GM18507 (cell line): ENCODE measurements at regions not wholly inside any gene's neighbourhood (a gene's known extent, or its start where the extent isn't known, plus 50 kb on each side); places are given as distances from the start of the nearest gene placed in this dataset.

Experiments
- DNase-seq: peaks from one replicate; pipeline ENCODE4 v3.0.0; 2011; ENCODE audit warnings: low read depth; ENCODE audit not compliant: insufficient read length; ENCODE audit errors: extremely low spot score
- FAIRE-seq: peaks from 2 replicates; lab custom pipeline; 2011; peaks lifted over from hg19 to GRCh38; lab: Jason Lieb, UNC

DNA sequence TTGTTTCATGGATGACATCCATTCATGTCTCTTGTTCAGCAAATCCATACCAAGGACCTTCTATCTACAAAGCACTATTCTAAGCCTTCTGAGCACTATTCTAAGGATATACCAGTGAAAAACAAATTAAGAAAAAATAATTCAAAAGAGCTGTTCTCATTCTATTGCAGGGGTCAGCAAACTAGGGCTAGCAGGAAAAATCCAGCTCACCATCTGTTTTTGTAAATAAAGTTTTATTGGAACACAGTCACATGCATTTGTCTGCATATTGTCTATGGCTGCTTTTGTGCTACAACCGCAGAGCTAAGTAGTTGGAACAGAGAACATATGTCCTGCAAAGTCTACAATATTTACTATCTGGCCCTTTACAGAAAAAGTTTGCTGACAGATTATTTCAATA lies 222.7 kb upstream of the DYNLRB2 start:
- FAIRE-seq: no peak

DNA sequence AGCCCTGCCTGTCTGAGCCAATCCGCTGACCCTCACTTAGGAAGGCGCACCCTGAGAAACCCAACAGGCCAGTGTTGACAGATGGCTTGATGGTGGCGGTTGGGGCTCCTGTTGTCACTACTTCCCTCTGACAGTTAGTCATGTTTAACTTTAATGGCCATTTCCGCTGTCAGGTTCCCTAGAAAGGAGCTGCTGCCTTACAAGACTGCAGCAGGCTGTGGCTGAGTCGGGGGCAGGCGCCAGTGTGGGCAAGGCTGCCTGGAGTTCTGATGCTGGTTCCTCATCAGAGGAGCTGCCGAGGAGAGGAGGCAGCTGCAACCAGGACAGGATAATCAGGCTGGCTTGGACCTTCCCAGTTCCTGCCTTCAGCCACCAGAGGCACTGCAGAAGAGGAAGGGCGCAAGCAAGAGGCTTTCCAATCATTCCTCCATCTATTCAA lies 223.2 kb upstream of the DYNLRB2 start:
- FAIRE-seq: no peak
- DNase-seq: no peak

More for the DNA sequence above, 222.7 kb upstream of the DYNLRB2 start:
- DNase-seq: no peak

DNA sequence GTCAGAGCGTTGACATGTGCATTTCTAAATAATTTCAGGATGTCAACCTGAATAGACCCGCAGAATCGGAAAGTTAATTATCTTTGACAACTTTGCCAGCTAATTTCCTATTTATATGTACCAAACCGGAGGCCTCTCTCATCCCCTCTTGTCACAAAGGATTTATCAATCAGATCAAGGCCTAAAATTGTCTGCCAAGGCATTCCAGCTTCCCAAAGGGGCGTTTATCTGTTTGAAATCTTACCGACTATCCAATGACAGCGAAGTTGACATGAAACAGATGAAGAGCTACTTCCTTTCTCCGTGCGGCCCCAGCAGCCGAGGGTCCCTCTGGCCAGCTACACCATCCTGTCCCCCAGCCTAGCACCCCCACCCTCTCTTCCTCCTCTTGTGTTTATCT lies 223.7 kb upstream of the DYNLRB2 start:
- DNase-seq (no peak), FAIRE-seq (no peak)

DNA sequence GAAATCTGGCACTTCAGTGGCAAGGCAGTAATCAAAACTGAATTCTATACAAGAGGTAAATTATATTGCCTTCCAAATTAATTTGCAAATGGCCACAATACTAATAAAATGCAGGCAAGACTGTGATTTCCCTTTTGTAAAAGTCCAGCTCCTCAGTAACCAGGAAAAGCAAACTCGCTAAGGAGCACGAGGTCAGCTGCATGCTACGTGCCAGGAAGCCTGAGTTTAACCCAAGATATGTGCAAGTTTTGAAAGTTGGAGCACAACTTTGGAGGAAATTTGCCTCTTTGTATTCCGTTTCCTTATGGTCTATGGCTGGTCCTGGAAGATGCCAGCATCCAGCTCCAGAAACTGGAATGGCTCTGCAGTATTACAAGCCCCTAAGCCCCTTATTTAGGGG lies 226.8 kb upstream of the DYNLRB2 start:
- FAIRE-seq (no peak), DNase-seq (no peak)

DNA sequence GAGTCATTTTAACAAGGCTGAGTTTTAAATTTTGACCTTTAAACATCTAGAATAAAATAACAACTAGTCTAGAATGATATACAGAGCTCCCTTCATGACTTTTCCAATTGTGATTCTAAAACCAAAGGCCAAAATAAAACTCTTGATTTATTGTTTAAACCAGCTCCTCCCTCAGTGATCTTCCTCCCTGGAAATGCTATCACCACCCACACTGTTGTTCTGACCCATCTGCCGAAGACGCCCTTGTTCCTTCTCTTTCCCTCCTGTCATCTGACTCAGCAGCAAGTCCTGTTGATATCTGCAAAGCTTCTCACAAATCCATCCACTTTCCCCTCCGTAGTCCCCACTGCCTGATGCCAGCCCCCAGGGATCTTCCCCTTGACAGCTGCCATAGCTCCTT lies 231.6 kb upstream of the DYNLRB2 start:
- no peak for FAIRE-seq
- DNase-seq: no peak

DNA sequence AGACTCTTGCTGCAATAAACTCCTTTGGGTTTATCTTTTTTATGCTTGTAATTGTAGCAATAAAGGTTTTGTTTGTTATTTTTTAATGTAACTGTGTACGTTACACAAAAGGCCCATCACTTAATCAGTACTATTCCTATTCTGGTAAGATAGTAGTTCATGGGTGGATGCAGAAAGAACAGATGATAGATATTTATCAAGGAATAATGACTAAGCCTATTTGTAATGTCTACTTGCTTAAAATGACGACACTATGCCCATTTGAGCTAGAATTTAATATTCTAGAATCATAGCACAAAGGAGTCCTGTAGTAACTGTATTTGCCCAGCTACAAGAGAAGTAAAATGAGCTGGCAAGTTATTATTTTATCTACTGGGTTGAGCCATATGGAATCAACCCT lies 235.4 kb upstream of the DYNLRB2 start:
- no peak for DNase-seq
- FAIRE-seq: no peak

DNA sequence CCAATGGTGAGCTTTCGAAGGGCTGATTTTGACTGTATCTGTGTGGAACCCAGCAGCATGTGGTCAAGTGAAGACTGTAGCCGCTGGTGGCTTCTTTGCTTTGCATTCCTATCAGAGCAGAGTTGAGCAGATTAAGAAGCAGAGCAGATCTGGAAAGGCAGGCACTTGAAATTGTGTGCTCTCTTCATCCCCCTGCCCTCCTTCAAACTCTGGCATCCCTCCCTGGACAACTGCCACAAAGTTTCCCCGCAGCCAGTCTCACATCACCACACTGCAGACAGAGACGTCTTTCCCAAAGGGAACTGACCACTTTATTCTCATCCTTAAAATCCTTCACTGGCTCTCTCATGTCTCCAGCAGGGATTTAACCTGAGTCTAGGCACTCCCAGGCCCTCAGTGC lies 237.1 kb upstream of the DYNLRB2 start:
- DNase-seq (no peak), FAIRE-seq (no peak)

DNA sequence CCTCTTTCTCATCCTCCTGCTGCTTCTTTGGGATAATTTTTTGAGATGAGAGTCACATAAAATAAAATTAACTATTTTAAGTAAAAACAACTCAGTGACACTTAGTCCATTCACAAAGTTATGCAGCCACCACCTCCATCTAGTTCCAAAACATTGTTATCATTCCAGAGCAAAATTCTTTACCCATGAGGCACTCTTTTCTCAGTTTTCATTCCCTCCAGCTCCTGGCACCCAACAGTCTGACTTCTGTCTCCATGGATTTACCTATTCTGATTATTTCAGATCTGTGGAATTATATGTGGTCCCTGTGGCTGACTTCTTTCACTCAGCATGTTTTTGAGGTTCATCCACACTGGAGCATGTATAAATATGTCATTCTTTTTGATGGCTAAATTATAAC lies 239.9 kb upstream of the DYNLRB2 start:
- no peak for FAIRE-seq
- DNase-seq: no peak

DNA sequence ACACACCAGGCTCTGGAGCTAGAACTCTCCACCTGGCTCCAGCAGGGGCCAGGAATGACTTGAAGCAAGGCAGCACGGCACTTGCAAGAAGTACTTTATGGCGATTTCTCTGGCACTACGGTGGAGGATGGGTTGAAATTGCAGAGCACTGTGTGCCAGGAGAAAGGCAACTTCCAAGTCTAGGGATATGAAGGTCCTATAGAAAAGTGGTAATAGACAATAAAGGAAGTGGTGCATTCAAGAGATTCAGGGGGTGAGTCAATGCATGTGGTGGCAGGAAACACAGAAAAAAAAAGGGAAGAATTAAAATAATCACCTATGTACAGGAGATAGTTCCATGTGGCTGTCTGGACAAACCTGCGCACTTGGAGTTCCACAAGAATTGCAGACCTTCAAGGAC lies 240.3 kb upstream of the DYNLRB2 start:
- FAIRE-seq: no peak
- DNase-seq: no peak

DNA sequence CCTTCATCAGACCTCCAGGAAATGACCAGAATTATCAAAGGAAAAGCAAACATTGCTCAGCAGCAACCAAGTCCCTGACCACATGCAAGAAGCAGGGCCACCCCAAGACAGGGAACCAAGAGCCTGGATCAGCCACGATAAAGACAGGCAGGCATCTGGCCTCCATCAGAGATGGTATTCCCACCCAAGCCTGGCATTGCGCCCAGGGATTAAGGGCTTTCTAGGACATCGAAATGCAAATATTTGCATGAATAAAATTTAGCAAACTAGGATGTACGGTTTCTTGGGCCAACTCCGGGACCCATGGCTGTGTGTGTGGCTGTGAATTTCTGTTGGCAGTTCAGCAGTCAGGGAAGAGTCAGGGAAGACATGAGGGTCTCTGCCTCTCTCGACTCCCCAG lies 241.4 kb upstream of the DYNLRB2 start:
- FAIRE-seq (no peak), DNase-seq (no peak)

DNA sequence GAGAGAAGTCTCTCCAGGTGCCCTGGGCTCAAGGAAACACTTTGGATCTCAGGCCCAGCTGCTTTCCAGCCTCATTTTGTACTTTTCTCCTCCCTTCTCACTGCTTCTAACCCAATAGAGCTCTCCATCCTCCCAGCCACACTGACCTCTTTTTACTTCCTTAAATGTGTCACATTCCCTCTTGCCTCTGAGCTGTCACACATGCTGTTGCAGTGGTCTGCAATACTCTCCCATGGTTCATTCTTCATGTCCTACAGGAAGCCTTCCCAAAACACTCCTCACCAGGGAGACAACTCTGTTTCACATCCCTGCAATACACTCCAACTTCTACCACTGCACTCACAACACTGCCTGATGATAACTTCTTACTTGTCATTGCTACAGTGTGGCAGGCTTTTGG lies 242.1 kb upstream of the DYNLRB2 start:
- DNase-seq: no peak
- no peak for FAIRE-seq

DNA sequence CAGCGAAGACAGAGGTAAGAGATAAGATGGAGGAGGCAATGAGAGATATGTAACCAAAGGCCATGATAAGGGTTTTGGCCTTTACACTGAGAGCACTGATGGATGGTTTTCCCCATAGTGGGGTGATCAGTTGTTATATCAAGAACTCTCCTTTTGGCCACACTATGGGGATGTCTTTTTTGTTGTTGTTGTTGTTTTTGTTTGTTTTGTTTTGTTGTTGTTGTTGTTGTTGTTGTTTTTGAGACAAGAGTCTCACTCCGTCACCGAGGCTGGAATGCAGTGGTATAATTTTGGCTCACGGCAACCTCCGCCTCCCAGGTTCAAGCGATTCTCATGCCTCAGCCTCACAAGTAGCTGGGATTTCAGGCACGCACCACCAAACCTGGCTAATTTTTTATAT lies 244.8 kb upstream of the DYNLRB2 start:
- DNase-seq (no peak), FAIRE-seq (no peak)

DNA sequence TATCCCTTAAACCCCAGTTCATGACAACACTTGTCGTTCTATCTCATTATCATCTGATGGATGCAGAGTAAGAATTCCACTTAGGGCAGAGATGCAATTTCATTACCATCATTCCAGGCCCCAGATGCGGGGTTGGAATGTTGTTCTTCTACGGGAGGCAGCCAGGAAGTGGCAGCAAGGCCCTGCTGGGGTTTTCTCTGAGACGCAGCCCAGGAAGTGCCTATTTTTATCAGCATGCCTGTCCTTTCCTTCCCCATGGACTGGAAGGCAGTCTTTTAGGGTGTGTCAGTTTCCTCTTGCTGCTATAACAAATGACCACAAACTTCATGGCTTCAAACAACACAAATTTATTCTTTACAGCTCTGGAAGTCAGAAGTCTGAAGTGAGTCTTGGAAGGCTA lies 246.6 kb upstream of the DYNLRB2 start:
- DNase-seq (no peak), FAIRE-seq (no peak)

DNA sequence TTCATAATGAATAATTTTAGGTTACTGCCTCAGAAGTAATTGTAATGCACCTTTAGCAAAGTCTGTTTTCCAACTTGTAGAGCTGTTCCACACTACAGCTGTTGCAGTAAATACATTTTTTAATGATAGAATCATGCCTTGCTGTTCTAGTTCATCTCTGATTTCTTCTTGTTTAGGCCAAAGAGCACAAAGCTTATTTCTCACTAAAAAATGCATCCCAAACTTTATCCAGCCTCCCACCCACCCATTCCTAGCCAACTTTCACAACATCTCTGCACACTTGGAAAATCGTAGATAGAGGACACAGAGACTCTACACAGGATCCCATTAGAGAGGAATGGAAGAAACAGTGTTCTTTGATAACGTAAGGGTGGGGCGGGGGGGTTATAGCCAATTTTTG lies 252.2 kb upstream of the DYNLRB2 start:
- DNase-seq (no peak), FAIRE-seq (no peak)

DNA sequence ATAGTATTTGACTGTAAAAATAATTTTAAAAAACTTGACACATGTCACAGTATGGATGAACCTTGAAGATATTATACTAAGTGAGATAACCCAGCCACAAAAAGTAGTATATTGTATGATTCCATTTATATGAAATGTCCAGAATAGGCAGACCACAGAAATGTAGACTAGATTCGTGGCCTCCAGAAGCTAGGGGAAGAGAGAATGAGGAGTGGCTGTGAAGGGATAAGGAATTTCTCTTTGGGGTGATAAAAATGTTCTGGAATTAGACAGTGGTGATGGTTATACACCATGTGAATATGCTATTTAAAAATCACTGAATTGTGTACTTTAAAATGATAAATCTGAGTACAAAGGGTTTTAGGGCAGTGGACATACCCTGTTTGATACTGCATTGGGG lies 253.1 kb upstream of the DYNLRB2 start:
- FAIRE-seq: no peak

DNA sequence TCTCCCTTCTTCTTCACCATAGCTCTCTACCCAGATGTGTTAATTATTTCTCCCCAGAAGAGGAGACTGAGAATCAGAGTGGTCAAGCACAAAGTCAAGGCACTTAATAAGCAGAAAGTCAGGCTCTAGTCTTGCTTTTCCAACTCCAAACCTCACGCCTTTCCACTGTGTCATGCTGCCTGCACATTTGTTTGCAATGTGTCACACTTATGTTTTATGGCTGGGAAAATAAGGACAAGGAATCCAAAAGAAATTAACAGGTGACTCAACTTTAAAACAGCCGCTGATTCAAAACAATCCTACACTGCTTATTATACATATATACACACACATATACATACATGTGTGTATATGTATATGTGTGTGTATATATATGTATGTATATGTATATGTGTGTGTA lies 255.7 kb upstream of the DYNLRB2 start:
- FAIRE-seq (no peak), DNase-seq (no peak)

More for the DNA sequence above, 253.1 kb upstream of the DYNLRB2 start:
- DNase-seq: no peak

DNA sequence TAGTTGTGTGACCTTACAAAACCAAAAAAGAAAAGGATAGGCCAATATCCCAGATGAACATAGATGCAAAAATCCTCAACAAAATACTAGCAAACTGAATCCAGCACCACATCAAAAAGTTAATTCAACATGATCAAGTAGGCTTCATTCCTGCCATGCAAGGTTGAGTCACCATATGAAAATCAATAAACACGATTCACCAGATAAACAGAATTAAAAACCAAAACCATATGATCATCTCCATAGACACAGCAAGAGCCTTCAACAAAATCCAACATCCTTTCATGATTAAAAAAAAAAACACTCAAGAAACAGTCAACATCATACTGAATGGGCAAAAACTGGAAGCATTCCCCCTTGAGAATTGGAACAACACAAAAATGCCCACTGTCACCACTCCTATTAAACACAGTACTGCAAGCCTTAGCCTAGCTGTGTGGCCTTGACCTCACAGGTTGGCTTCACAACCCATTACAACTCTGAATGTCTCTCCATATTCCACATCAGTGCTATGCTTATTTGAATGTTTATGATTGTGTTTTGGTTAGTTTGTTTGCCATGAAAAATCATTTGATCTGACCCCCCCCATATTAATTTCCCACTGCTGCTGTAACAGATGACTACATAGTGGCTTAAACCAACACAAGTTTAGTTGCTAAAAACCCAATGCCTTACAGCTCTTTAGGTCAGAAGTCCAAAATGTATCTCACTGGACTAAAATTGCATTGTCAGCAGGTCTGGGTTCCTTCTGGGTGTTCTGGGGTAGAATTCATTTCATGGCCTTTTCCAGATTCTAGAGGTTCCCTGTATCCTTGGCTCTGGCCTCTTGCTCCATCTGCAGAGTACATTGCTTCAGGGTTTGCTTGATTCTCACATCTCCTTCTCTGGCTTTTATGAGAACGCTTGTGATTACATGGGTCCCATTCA lies 257.1 kb upstream of the DYNLRB2 start:
- FAIRE-seq (no peak), DNase-seq (no peak)

DNA sequence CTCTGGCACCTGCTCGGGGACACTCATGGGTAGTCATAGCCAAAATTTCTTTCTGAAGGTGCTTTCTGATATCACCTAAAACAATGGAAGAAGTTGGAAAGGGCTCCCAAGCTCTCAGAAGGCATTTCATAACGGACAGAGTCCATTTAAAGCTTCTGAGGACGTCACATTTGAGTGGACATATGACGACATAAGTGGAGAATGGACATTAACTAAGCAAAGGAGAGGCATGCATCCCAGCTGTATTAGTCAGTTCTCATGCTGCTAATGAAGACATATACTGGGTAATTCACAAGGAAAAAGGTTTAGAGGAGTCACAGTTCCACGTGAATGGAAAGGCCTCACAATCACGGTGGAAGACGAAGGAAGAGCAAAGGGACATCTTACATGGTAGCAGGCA lies 260.2 kb upstream of the DYNLRB2 start:
- no peak for DNase-seq
- FAIRE-seq: no peak

DNA sequence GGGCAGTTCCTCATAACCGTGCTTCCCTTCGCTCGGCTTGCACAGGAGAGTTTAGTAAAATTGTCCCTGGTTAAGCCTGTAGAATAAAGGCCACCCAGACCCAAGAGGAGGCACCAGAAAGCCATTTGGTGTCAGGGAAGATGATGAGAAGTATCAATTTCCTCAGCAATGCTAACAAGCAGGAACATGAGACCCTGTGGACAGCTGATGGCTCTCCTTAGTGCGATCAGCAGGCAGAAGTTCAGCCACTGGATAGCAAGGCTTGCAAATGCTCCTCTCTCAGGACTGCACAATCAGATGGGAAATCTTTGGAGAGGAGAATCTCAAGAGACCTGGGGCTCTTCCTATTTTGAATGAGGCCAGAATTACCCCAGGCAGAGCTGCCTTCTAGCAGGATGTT lies 261.1 kb upstream of the DYNLRB2 start:
- DNase-seq: no peak
- FAIRE-seq: no peak

DNA sequence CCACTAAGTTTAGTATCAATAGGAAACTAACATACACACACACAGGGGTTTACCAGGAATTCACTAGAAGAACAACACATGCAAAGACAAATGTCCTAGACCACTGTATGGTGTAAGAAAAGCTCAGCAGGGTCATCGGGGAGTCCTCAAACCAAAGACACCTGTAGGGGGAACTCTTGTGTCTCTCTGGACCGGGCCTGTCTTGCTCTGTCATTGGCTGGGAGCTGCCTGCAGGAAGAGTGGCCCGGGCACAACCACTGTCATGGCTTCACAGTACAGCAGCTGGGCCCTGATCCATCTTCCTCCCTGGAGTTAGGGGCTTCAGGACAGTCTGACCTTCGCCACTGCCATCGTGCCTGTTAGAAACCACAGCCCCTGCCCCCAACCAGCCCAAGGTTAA lies 263.6 kb upstream of the DYNLRB2 start:
- FAIRE-seq (no peak), DNase-seq (no peak)

DNA sequence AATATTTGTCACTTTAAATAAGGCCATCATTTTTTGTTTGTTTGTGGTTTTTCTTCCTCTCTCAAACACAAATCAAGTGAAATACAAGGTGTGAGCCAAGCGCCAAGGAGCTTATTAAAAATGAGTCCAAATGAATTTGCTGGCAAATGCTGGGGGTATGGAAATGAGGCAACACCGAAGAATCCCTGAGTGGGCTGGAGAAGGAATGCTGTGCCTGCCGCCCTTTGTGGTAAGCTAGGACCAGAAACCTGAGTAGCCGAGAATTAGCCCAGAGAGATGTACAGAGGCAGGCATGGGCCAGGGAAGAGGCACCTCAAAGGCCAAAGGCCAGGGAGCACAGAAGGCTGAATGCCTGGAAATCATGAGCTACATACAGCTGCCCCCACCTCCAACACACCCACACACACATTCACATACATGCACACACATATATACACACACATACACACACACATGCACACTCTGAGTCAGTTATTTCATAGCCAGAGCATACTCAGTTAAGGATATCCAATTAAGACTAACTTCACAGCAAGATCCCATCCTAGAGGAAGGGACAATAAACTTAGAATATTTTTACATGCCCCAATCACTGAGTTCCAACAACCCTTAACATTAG lies 266.1 kb upstream of the DYNLRB2 start:
- no peak for FAIRE-seq

More for the DNA sequence above, 266.1 kb upstream of the DYNLRB2 start:
- no peak for DNase-seq
